ENCODE measurements at regions not wholly inside any gene's neighbourhood (a gene's known extent, or its start where the extent isn't known, plus 50 kb on each side); places are given as distances from the start of the nearest gene placed in this dataset.

GRCh38 chr6:21947731-21948386, 349.0 kb downstream of the PRL start:
- in situ Hi-C loops (cut with MboI; ENCODE audit: low pct_unique_long_range_greater_than_20kb in 2 of 9, low sequenced_read_pairs in 9 of 9, unreplicated experiment in 9 of 9), result no loop called here
- ATAC-seq (replicated peaks in 6 of 8), result no peak
- peaks cover 25 to 41% of the 10 kb centered on the region in 2 donors for H3K4me1 ChIP-seq (replicated peaks in 1 of 2)
- WGBS, 10 experiments, result 43 to 92% (median 63%) methylated on average over 1 to 6 of the region's 6 CpGs
- H3K4me3 ChIP-seq, result no peak overlapping the region
- H3K27ac ChIP-seq, result no peak overlapping the region

- H3K27ac ChIP-seq, result no peak overlapping the region
- peak in 7 of 8 experiments; percentile 43 to 97 (median 93) for ATAC-seq (replicated peaks in 6 of 8)
- peaks cover 33 to 46% of the 10 kb centered on the region in 2 donors for H3K4me1 ChIP-seq (replicated peaks in 1 of 2)
- in situ Hi-C loops (cut with MboI; ENCODE audit: low pct_unique_long_range_greater_than_20kb in 2 of 9, low sequenced_read_pairs in 9 of 9, unreplicated experiment in 9 of 9), result no loop called here
- WGBS, 10 experiments, result 0 to 71% (median 25%) methylated on average over 1 to 3 of the region's 3 CpGs; no CpG with 5 or more reads in 2 of the 10 experiments
- no peak overlapping the region for H3K4me3 ChIP-seq
Observed at GRCh38 chr6:21949211-21949801, 347.5 kb downstream of the PRL start.

GRCh38 chr6:21952367-21952766, 344.5 kb downstream of the PRL start:
- in situ Hi-C loops (cut with MboI; ENCODE audit: low pct_unique_long_range_greater_than_20kb in 2 of 9, low sequenced_read_pairs in 9 of 9, unreplicated experiment in 9 of 9), result no loop called here
- 63 to 100% (median 90%) methylated on average over 1 to 7 of the region's 7 CpGs; no CpG with 5 or more reads in 1 of the 10 experiments for WGBS, 10 experiments
- ATAC-seq (replicated peaks in 6 of 8), result no peak

GRCh38 chr6:21953831-21954801, 342.7 kb downstream of the PRL start:
- Histone ChIP-seq H3K4me1 (replicated peaks in 1 of 2) (peaks cover 25 to 38% of the 10 kb centered on the region in 2 donors), H3K27ac (peak overlapping the region; percentile 4 to 59), H3K4me3 (no peak overlapping the region)
- in situ Hi-C loops (cut with MboI; ENCODE audit: low pct_unique_long_range_greater_than_20kb in 2 of 9, low sequenced_read_pairs in 9 of 9, unreplicated experiment in 9 of 9), result no loop called here
- WGBS, 10 experiments, result 20 to 100% (median 72%) methylated on average over 2 to 7 of the region's 10 CpGs; no CpG with 5 or more reads in 1 of the 10 experiments
- ATAC-seq (replicated peaks in 6 of 8), result peak in 5 of 8 experiments; percentile 38 to 52 (median 46)

More at GRCh38 chr6:21952367-21952766, 344.5 kb downstream of the PRL start:
- Histone ChIP-seq H3K27ac (no peak overlapping the region), H3K4me1 (replicated peaks in 1 of 2) (peaks cover 41 to 53% of the 10 kb centered on the region in 2 donors), H3K4me3 (no peak overlapping the region)

GRCh38 chr6:21955053-21955595, 341.7 kb downstream of the PRL start:
- Histone ChIP-seq H3K4me1 (replicated peaks in 1 of 2) (peaks cover 16 to 29% of the 10 kb centered on the region in 2 donors), H3K27ac (no peak overlapping the region), H3K4me3 (no peak overlapping the region)
- ATAC-seq (replicated peaks in 6 of 8), result no peak
- WGBS, 10 experiments, result 71 to 97% (median 89%) methylated on average over 2 to 3 of the region's 3 CpGs; no CpG with 5 or more reads in 3 of the 10 experiments
- in situ Hi-C loops (cut with MboI; ENCODE audit: low pct_unique_long_range_greater_than_20kb in 2 of 9, low sequenced_read_pairs in 9 of 9, unreplicated experiment in 9 of 9), result no loop called here

- Histone ChIP-seq H3K4me3 (no peak overlapping the region), H3K27ac (no peak overlapping the region), H3K4me1 (replicated peaks in 1 of 2) (peaks cover 17 to 22% of the 10 kb centered on the region in 2 donors)
- WGBS, 10 experiments, result 33 to 100% (median 90%) methylated on average over 1 to 7 of the region's 8 CpGs
- in situ Hi-C loops (cut with MboI; ENCODE audit: low pct_unique_long_range_greater_than_20kb in 2 of 9, low sequenced_read_pairs in 9 of 9, unreplicated experiment in 9 of 9), result no loop called here
- ATAC-seq (replicated peaks in 6 of 8), result no peak
Observed at GRCh38 chr6:21955951-21956350, 340.9 kb downstream of the PRL start.

- Histone ChIP-seq H3K27ac (no peak overlapping the region), H3K4me1 (replicated peaks in 1 of 2) (peaks cover 16 to 19% of the 10 kb centered on the region in 2 donors), H3K4me3 (no peak overlapping the region)
- in situ Hi-C loops (cut with MboI; ENCODE audit: low pct_unique_long_range_greater_than_20kb in 2 of 9, low sequenced_read_pairs in 9 of 9, unreplicated experiment in 9 of 9), result no loop called here
- no peak for ATAC-seq (replicated peaks in 6 of 8)
- 57 to 100% (median 97%) methylated on average over 1 to 2 of the region's 2 CpGs; no CpG with 5 or more reads in 4 of the 10 experiments for WGBS, 10 experiments
Observed at GRCh38 chr6:21958428-21958827, 338.4 kb downstream of the PRL start.

- Histone ChIP-seq H3K4me3 (no peak overlapping the region), H3K4me1 (replicated peaks in 1 of 2) (peaks cover 3 to 7% of the 10 kb centered on the region in 2 donors), H3K27ac (no peak overlapping the region)
- WGBS, 10 experiments, result 29 to 75% (median 58%) methylated on average over 1 to 4 of the region's 4 CpGs; no CpG with 5 or more reads in 1 of the 10 experiments
- in situ Hi-C loops (cut with MboI; ENCODE audit: low pct_unique_long_range_greater_than_20kb in 2 of 9, low sequenced_read_pairs in 9 of 9, unreplicated experiment in 9 of 9), result no loop called here
- peak in 5 of 8 experiments; percentile 89 to 97 (median 95) for ATAC-seq (replicated peaks in 6 of 8)
Observed at GRCh38 chr6:21961226-21961625, 335.6 kb downstream of the PRL start.

GRCh38 chr6:21965016-21965415, 331.8 kb downstream of the PRL start:
- no peak overlapping the region for H3K27ac ChIP-seq
- WGBS, 10 experiments, result 40 to 100% (median 84%) methylated on average over 2 to 3 of the region's 3 CpGs; no CpG with 5 or more reads in 1 of the 10 experiments
- ATAC-seq (replicated peaks in 6 of 8), result no peak
- in situ Hi-C loops (cut with MboI; ENCODE audit: low pct_unique_long_range_greater_than_20kb in 2 of 9, low sequenced_read_pairs in 9 of 9, unreplicated experiment in 9 of 9), result no loop called here
- no peak overlapping the region for H3K4me3 ChIP-seq
- H3K4me1 ChIP-seq (replicated peaks in 1 of 2), result peaks cover 15 to 38% of the 10 kb centered on the region in 2 donors

GRCh38 chr6:21965953-21966539, 330.8 kb downstream of the PRL start:
- H3K4me3 ChIP-seq, result no peak overlapping the region
- H3K27ac ChIP-seq, result no peak overlapping the region
- no peak for ATAC-seq (replicated peaks in 6 of 8)
- peaks cover 22 to 46% of the 10 kb centered on the region in 2 donors for H3K4me1 ChIP-seq (replicated peaks in 1 of 2)
- in situ Hi-C loops (cut with MboI; ENCODE audit: low pct_unique_long_range_greater_than_20kb in 2 of 9, low sequenced_read_pairs in 9 of 9, unreplicated experiment in 9 of 9), result no loop called here
- WGBS, 10 experiments, result 68 to 100% (median 92%) methylated on average over 1 to 7 of the region's 8 CpGs; no CpG with 5 or more reads in 1 of the 10 experiments

GRCh38 chr6:21967056-21967974, 329.5 kb downstream of the PRL start:
- in situ Hi-C loops (cut with MboI; ENCODE audit: low pct_unique_long_range_greater_than_20kb in 2 of 9, low sequenced_read_pairs in 9 of 9, unreplicated experiment in 9 of 9), result no loop called here
- 13 to 91% (median 73%) methylated on average over 1 to 7 of the region's 9 CpGs for WGBS, 10 experiments
- ATAC-seq (replicated peaks in 6 of 8), result peak in 5 of 8 experiments; percentile 51 to 76 (median 65)
- H3K4me1 ChIP-seq (replicated peaks in 1 of 2), result peaks cover 29 to 58% of the 10 kb centered on the region in 2 donors
- H3K4me3 ChIP-seq, result no peak overlapping the region
- no peak overlapping the region for H3K27ac ChIP-seq
